K562 (cell line): ENCODE measurements at regions not wholly inside any gene's neighbourhood (a gene's known extent, or its start where the extent isn't known, plus 50 kb on each side); places are given as distances from the start of the nearest gene placed in this dataset.

Source experiments
- ATAC-seq: fragments of 200-7000 bp; cut with Tn5 transposase; 3 replicates; pipeline ENCODE4 v1.9.1; 2020; ENCODE audit warnings: moderate library complexity
- BruUV-seq: library from RNA; stranded (reverse); fragments of 400-500 nt; replicated peaks from 2 replicates; lab custom pipeline; 2021; lab: Mats Ljungman, UMichigan
- CTCF ChIA-PET: fragments of 300-600 bp; formaldehyde crosslinking; extraction: SDS; loops from one replicate; lab custom pipeline; 2021; ENCODE audit warnings: low intra/inter-chr PET ratio; lab: Yijun Ruan, JAX
- POLR2A ChIA-PET: fragments of 300-600, 350-650 bp; sonication (Branson Sonifier 250); formaldehyde crosslinking; extraction: SDS; loops from one replicate; lab custom pipeline; 2021; ENCODE audit warnings: antibody characterized with exemption, inconsistent platforms; lab: Yijun Ruan, JAX
- DNase-seq, 4 experiments: peaks; one replicate each; pipeline versions ENCODE4 v3.0.0 to v3.0.0-alpha.2; 2011 to 2018; ENCODE audit warnings: low spot score in 3 of 4, mixed read lengths in 3 of 4; ENCODE audit errors: extremely low read depth in 1 of 4
- FAIRE-seq: peaks from 2 replicates; lab custom pipeline; 2011; peaks lifted over from hg19 to GRCh38; lab: Jason Lieb, UNC
- H2AFZ ChIP-seq: 2 replicates; pipeline ENCODE4 v1.6.0; 2011; ENCODE audit warnings: low read depth, low read length, control low read depth, inconsistent platforms
- H3K27ac ChIP-seq: fragments of 200-600 bp; 3 replicates; pipeline ENCODE4 v1.8.0; 2011; ENCODE audit warnings: low read depth, mild to moderate bottlenecking, control low read depth, inconsistent platforms, low read length, moderate library complexity, mixed read lengths; ENCODE audit errors: extremely low read depth
- H3K27me3 ChIP-seq, 2 experiments: fragments of 300-600 bp in 1 of 2; 2 replicates in 1 of 2; 3 replicates in 1 of 2; pipeline versions ENCODE4 v1.6.0 to v1.8.0; 2011; ENCODE audit warnings: inconsistent platforms in 2 of 2, low read length in 2 of 2, mild to moderate bottlenecking in 1 of 2, mixed read lengths in 1 of 2, moderate library complexity in 1 of 2; ENCODE audit not compliant: control insufficient read depth in 2 of 2, insufficient read depth in 2 of 2
- H3K36me3 ChIP-seq: fragments of 300-600 bp; 3 replicates; pipeline ENCODE4 v1.8.0; 2011; ENCODE audit warnings: mild to moderate bottlenecking, low read length, inconsistent platforms; ENCODE audit not compliant: control insufficient read depth, insufficient read depth
- H3K4me1 ChIP-seq, 2 experiments: fragments of 200-600 bp in 1 of 2; replicated peaks in 1 of 2; 2 replicates in 1 of 2; 3 replicates in 1 of 2; pipeline versions ENCODE4 v1.5.1 to v1.8.0; 2011; ENCODE audit warnings: inconsistent platforms in 2 of 2, low read length in 2 of 2, mild to moderate bottlenecking in 1 of 2, mixed read lengths in 1 of 2, moderate library complexity in 1 of 2; ENCODE audit not compliant: control insufficient read depth in 2 of 2, insufficient read depth in 2 of 2
- H3K4me2 ChIP-seq: 2 replicates; pipeline ENCODE4 v1.6.1; 2011; ENCODE audit warnings: low read length, control low read depth, inconsistent platforms, mixed read lengths; ENCODE audit not compliant: insufficient read depth
- H3K4me3 ChIP-seq: fragments of 200-600 bp; sonication (generic), shearing (Covaris generic); 2 replicates; pipeline ENCODE4 v1.5.1; 2016; ENCODE audit warnings: control low read depth, inconsistent platforms
- H3K79me2 ChIP-seq: fragments of 200-600 bp; 3 replicates; pipeline ENCODE4 v1.8.0; 2011; ENCODE audit warnings: low read length, inconsistent platforms; ENCODE audit not compliant: control insufficient read depth, insufficient read depth
- H3K9ac ChIP-seq, 2 experiments: 2 replicates each; pipeline versions ENCODE4 v1.6.0 to v1.6.1; 2011; ENCODE audit warnings: low read depth in 2 of 2, low read length in 2 of 2, control low read depth in 1 of 2, inconsistent platforms in 1 of 2, mild to moderate bottlenecking in 1 of 2, mixed read lengths in 1 of 2; ENCODE audit not compliant: insufficient read depth in 1 of 2
- H3K9me1 ChIP-seq: one replicate; pipeline ENCODE4 v1.6.0; 2011; ENCODE audit warnings: inconsistent platforms, mild to moderate bottlenecking, low read length, moderate library complexity; ENCODE audit not compliant: control insufficient read depth, insufficient read depth
- H3K9me3 ChIP-seq: replicated peaks from 2 replicates; pipeline ENCODE4 v1.5.1; 2011; ENCODE audit warnings: low read depth, low read length, inconsistent platforms; ENCODE audit not compliant: control insufficient read depth, insufficient read depth
- H4K20me1 ChIP-seq: replicated peaks from 2 replicates; pipeline ENCODE4 v1.6.1; 2011; ENCODE audit warnings: low read length, inconsistent platforms, mixed read lengths; ENCODE audit not compliant: control insufficient read depth, insufficient read depth
- BCLAF1 ChIP-seq, 2 experiments: fragments of 450-650 bp in 1 of 2; IDR thresholded peaks; 2 replicates each; pipeline ENCODE4 v1.6.1; 2011 to 2017; ENCODE audit warnings: low read depth in 2 of 2, antibody characterized with exemption in 1 of 2, borderline replicate concordance in 1 of 2, low read length in 1 of 2, mild to moderate bottlenecking in 1 of 2, mixed read lengths in 1 of 2; ENCODE audit not compliant: control insufficient read depth in 1 of 2
- FOXJ3 ChIP-seq: sonication (generic); formaldehyde crosslinking; IDR thresholded peaks from 2 replicates; pipeline ENCODE4 v1.4.0; 2020; ENCODE audit warnings: mild to moderate bottlenecking, missing genetic modification reagents
- GMEB1 ChIP-seq: fragments of 250-450 bp; sonication (Bioruptor Pico); IDR thresholded peaks from 2 replicates; pipeline ENCODE4 v1.4.0; 2020; ENCODE audit warnings: mild to moderate bottlenecking
- HMBOX1 ChIP-seq: sonication (generic); IDR thresholded peaks from 2 replicates; pipeline ENCODE4 v1.6.1; 2016
- MEF2A ChIP-seq: IDR thresholded peaks from 2 replicates; pipeline ENCODE4 v1.6.1; 2011; ENCODE audit warnings: low read depth, mild to moderate bottlenecking, low read length, moderate library complexity; ENCODE audit not compliant: control insufficient read depth
- MEIS2 ChIP-seq: fragments of 450-650 bp; IDR thresholded peaks from 2 replicates; pipeline ENCODE4 v1.6.1; 2014; ENCODE audit warnings: mild to moderate bottlenecking; ENCODE audit not compliant: partially characterized antibody
- PRMT5 ChIP-seq: sonication (generic); formaldehyde crosslinking; IDR thresholded peaks from 2 replicates; pipeline ENCODE4 v1.5.0; 2020; ENCODE audit warnings: missing genetic modification reagents
- RBM22 ChIP-seq: fragments of 200-400 bp; formaldehyde crosslinking; IDR thresholded peaks from 2 replicates; pipeline ENCODE4 v1.6.1; 2018; ENCODE audit warnings: low read length, low read depth; ENCODE audit not compliant: poor library complexity, severe bottlenecking
- ZNF239 ChIP-seq: fragments of 250-450 bp; sonication (Bioruptor Pico); IDR thresholded peaks from 2 replicates; pipeline ENCODE4 v1.4.0; 2020; ENCODE audit warnings: mild to moderate bottlenecking
- ZNF282 ChIP-seq: sonication (generic); formaldehyde crosslinking; IDR thresholded peaks from 2 replicates; pipeline ENCODE4 v1.8.1; 2023; ENCODE audit warnings: missing genetic modification reagents
- ZNF717 ChIP-seq: fragments of 250-450 bp; sonication (Bioruptor Pico); IDR thresholded peaks from 2 replicates; pipeline ENCODE4 v1.5.0; 2021
- WGBS: fragments of 100-300 bp; shearing (Covaris generic); methylation state at CpG from one replicate; pipeline ENCODE4 v1.1.6; 2016; ENCODE audit warnings: low coverage, mixed read lengths; ENCODE audit not compliant: insufficient coverage; ENCODE audit errors: missing lambda C conversion rate; 5-methylcytosine and 5-hydroxymethylcytosine counted together
- in situ Hi-C: fragments of 300-500 bp; cut with MboI; formaldehyde crosslinking; loops from 4 replicates; pipeline ENCODE4 v1.15.0; 2018; ENCODE audit warnings: inconsistent platforms, mixed read lengths
- intact Hi-C: fragments of 100-400 bp; cut with micrococcal nuclease; formaldehyde crosslinking; loops from 2 replicates; pipeline ENCODE4 v1.14.2; 2022

GRCh38 chr2:41197781-41198180, 745.9 kb upstream of the SLC8A1 start (continued):
- TF ChIP-seq BCLAF1 (IDR thresholded peaks at IDR 0.05; ENCODE audit: borderline replicate concordance in 1 of 2, control insufficient read depth in 1 of 2, low read depth in 2 of 2, low read length in 1 of 2), result no peak
- TF ChIP-seq HMBOX1, result no peak
- TF ChIP-seq, all 486 proteins: peak for 1

- no peaks in the 10 kb centered on the region for H3K4me1 ChIP-seq
- H3K36me3 ChIP-seq, result no peaks in the 10 kb centered on the region
- intact Hi-C loops (no loop called here), in situ Hi-C loops (no loop called here)
- WGBS, result 0% methylated on average over 1 of the region's 1 CpG
- CTCF ChIA-PET, result interaction anchor here (0.7 kb wide), 1 partner anchor 14 kb away, joined by 3 read pairs; no protein-coding TSS in a partner anchor
- no peaks in the 10 kb centered on the region for H3K79me2 ChIP-seq
- FAIRE-seq, result no peak
- no peak for ATAC-seq
- H3K9me1 ChIP-seq, result no peaks in the 10 kb centered on the region
- no peak overlapping the region for H2AFZ ChIP-seq
- no peak for DNase-seq
- no TSS peak for BruUV-seq
- no peaks in the 10 kb centered on the region for H3K27me3 ChIP-seq
- no peak for TF ChIP-seq PRMT5 (CRISPR knock-in tag)
- no peak for TF ChIP-seq MEF2A
- no peak for TF ChIP-seq GMEB1 (CRISPR knock-in tag)
- no peak for TF ChIP-seq MEIS2
- no peak for TF ChIP-seq RBM22
- TF ChIP-seq ZNF282 (CRISPR knock-in tag), result no peak
- TF ChIP-seq ZNF717 (CRISPR knock-in tag), result no peak
- no peak for TF ChIP-seq ZNF239 (CRISPR knock-in tag)
- no peak for TF ChIP-seq FOXJ3 (CRISPR knock-in tag)
- H3K27ac ChIP-seq, result no peak overlapping the region
- no peaks in the 10 kb centered on the region for H4K20me1 ChIP-seq
- no peak overlapping the region for H3K4me2 ChIP-seq
- H3K4me3 ChIP-seq, result no peak overlapping the region
- H3K9me3 ChIP-seq, result peaks cover 1% of the 10 kb centered on the region; the same call in 1 of the 2 replicates
- no peak overlapping the region for H3K9ac ChIP-seq
- POLR2A ChIA-PET, result no interaction called here
These were observed 747.4 kb upstream of the SLC8A1 start for GRCh38 chr2:41199334-41199733.
